Left hindlimb (tissue), 1 donor: ENCODE measurements at regions not wholly inside any gene's neighbourhood (a gene's known extent, or its start where the extent isn't known, plus 50 kb on each side); places are given as distances from the start of the nearest gene placed in this dataset.

ENCODE experiments used
- DNase-seq: peaks from one replicate; pipeline ENCODE4 v3.0.0-alpha.2; 2018

DNA sequence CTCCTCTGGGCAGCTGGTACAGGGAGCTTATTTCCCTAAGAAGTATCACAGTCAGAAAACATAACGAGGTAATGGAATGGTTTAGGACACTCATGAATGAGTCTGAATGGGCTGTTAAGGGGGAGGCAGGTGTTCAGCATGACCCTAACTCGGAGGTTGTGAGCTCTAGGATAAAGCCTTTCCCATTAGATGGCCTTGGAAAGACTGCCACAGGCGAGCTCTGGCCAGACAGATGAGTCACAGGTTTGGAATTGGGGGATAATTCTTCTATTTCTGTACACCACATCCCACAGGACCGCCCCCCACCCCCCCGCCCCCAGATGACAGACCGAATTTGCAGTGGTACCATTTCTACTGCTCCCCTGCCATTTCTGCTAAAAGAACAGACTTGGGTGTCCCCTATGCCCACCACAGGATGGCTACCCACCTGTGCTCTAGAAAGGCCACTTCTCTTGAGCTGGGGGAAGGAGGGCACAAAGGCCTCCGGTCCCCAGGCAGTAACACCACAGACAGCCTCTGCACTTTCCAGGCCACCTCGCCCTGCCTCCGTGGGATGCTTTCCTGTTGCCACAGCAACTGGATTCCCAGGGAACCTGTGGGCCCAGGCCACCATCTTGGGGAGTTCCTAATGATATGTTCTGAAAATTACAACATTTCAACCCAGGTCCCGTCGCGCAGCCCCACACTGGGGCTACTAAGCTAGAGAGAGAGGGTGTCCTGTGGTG is 76.7 kb downstream of the TRIM29 start:
- no peak for DNase-seq

DNA sequence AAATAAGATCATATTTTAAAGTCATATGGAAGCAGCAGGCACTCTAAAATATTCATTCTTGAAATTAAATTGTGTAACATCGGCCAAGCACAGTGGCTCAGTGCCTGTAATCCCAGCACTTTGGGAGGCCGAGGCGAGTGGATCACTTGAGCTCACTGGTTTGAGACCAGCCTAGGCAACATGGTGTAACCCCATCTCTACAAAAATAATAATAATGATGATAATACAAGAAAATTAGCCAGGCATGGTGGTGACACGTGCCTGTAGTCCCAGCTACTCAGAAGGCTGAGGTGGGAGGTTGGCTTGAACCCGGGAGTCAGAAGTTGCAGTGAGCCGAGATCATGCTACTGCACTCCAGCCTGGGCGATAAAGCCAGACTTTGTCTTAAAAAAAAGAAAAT is 77.4 kb downstream of the TRIM29 start:
- DNase-seq, result no peak

DNA sequence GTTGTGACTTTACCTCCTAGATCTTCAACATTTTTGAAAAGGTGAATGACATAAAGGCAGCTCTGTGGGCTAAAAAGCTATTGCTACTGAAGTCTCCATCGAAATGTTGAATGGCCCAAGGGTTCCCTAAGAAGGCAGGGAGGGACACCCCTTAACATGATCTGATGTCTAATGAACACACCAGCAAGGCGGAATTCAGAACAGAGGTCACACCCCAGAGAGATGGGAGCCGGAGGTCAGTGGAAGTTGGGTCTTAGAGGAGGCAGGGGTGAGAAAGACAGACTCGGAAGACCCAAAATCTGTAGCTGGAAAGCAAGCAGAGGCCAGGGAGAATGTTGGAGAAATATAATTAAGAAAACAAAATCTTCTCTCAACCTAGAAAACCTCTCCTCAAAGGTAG is 79.0 kb downstream of the TRIM29 start:
- DNase-seq, result no peak

DNA sequence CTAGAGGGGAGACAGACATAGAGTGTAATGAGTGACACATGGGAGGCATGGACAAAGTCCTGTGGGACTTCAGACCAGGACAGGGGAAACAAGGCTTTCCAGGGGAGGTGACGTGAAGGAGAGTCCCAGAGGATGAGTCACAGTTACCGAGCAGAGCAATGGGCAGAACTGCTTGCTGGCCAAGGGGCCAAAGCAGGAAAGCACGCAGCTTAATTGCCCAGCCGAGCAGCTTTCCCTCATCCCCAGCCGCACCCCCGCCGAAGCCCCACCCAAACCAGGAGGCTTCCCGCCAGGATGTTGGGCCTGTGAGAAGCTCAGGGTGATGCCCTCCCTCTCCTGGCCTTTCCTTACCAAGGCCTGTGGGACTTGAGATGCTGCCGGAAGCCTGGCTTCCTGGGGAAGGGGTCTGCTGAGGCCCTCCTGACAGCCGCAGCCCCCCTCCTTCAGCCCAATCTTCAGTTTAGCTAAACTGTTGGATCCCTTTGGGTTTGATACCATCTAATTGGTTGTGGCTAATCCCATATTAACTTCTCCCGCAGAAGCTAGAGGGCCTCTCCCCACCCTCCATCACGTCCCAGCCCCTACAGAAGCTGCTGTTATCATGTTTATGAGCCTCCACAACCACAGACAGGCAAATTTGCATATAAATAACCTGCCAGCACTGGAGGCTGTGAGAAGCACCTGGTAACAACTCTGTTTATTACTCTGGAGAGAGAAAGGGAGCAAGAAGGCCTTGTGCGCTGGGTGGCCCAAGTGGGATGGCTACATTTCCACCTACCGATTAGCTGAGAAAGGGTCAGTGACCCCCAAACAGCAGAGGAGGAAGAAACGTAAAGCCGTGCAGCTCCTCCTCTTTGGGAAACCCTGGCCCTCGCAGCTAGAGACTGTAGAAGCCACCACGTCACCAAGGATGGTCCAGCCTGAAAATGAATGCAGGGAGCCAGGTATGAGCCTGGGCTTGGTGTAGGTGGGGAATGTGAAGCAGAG is 80.0 kb downstream of the TRIM29 start:
- no peak for DNase-seq

DNA sequence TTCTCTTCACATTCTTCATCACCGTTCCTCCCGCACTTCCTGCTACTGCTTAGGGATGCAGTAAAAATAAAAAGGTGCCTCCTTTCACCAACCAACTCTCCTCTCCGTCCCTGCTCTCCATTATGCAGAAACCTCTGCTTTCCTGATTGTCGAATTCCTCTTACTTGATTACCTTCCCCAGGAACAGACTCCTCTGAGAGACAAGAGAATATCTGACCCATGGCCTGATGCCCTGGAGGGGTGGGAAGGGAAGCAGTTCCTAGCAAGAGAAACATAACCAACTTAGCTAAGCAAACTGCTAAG is 80.9 kb downstream of the TRIM29 start:
- DNase-seq, result no peak

DNA sequence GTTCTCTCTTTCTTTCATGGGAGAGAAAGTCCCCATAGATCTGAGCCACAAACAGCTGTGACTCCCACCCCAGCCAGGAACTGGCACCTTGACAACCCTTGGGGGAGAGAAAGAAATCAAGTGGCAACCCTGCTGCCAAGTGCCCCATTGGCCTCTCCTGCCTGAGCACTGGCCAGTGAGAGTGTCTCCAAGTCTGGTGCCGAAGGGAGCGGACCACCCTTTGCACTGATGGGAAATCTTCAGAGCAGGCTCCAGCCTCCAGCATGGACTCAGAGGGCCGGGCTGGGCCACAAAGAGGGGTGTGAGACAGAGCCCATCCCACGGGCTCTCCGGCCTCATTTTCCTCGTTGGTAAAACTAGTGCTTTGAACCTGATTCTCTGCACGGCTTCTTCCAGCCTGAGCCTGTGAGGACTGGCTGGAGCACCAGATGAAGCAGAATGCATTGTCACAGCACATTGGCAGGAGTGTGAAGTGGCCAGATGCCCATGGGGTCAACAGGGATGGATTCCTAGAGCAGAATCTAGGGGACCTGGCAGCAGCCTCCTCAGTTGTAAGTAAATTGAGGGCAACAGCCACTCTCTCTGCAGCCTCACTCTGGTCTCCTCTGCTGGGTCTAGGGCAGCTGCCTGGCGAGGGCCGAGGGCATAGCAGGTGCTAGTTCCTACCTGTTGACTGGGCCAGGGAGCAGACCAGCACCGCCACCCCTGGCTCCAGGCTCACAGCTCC is 81.4 kb downstream of the TRIM29 start:
- DNase-seq, result no peak

DNA sequence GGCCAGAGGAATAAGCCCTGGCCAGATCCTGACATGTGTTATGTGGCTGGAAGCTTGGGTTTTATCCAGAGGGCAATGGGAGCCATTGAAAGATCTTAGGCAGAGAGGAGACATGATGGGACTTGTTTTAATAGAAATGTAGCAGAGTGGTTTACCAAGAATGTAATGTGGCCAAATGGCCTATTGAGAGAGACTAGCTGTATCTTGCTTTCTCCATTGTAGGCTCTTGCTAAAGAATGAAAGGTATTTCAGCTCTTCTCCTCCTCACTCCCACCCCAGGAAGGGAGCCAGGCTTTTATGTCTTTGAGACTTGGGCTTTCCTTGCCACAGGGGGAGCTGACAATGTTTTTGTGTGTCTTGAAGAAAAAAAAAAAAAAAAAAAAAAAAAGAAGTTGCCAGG is 82.3 kb downstream of the TRIM29 start:
- no peak for DNase-seq

DNA sequence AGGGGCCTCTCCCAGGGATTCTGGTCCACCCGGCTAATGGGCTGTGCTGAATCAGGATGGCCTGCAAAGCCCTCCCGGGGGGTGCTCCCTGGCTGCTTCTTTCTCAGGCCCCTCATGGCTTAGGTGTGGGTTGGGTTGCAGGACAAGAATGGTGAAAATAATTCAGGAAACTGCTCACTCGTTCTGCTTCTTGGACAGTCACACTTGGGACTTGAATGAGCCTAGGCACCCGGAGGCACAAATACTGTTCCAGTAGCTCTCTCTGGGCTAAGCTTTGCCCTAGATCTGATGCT is 83.2 kb downstream of the TRIM29 start:
- no peak for DNase-seq

DNA sequence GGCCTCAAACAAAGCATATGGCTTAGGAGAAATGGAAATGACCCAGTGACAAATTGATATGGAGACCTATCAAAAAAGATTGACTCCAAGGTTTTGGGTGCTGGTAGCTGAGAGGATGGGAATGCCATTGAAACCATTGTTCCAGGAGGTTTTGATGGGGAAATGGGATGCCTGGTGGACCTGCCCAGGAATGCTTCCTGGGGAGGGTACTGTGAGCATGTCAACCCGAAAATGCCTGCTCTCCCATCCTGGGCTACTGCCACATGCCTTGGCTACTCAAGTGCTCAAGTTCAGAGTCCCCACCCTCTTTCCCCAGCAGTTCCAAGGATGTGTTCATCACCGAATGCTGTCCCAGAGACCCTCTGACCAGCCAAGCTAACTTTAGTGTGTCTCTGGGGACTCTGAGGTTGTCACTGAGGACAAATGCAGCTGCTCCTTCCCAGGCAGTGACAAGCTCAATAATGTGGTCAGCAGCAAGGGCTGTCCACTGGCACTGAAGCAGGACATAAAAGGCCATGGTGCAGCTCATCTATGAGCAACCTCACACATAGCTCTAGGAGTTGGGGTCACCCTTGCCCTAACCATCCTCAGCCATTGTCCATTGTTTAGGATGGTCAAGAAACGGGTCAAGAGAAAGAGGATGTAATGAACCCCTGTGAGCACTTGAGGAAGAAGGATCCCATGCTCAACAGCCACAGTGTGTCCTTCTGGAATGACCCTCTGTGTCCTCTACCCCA is 83.7 kb downstream of the TRIM29 start:
- DNase-seq, result no peak

DNA sequence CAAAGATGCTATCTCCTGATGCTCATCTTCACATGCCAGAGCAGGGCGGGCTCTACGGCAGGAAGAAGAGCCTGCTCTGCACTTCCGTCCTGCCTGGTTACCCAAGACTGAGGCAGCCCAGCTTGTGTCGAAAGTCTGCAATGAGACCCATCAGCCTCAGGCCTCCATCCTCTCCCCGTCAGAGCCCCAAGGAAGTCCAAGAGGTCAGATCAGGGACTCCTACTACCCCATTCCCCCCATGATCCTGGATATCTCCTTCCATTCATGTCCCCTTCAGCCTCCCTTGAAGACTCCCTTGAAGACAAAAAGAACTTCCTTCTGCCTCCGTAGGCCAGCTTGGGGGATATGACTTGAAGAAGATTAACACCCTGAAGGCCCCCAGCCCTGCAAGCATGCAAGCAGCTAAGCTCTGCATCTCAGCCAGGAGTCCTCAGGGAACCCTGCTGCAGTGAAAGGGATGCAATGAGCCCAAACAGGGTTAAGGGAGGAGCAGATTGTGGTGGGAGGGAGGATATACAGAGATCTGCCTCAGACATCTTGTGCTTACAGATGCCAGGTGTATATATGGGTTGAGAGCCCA is 85.6 kb downstream of the TRIM29 start:
- DNase-seq, result no peak

DNA sequence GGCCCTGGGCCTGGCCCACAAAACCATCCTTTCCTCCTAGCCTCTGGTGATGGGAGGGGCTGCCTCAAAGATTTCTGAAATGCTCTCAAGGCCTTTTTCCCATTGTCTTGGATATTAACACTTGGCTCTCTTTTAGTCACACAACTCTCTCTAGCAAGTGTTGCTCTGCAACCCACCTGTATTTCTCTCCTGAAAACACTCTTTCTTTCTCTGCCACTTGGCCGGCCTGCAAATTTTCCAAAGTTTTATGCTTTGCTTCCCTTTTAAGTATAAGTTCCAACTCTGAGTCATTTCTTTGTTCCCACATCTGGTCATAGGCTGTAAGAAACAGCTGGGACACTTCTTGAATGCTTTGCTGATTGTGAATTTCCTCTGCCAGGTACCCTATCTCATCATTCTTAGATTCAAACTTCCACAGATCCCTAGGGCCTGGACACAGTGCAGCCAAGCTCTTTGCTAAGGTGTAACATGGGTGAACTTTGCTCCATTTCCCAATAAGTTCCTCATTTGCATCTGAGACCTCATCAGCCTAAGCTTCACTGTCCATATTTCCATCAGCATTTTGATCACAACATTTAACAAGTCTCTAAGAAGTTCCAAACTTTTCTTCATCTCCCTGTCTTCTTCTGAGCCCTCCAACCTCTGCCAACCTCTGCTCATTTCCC is 93.8 kb downstream of the TRIM29 start:
- DNase-seq, result no peak

DNA sequence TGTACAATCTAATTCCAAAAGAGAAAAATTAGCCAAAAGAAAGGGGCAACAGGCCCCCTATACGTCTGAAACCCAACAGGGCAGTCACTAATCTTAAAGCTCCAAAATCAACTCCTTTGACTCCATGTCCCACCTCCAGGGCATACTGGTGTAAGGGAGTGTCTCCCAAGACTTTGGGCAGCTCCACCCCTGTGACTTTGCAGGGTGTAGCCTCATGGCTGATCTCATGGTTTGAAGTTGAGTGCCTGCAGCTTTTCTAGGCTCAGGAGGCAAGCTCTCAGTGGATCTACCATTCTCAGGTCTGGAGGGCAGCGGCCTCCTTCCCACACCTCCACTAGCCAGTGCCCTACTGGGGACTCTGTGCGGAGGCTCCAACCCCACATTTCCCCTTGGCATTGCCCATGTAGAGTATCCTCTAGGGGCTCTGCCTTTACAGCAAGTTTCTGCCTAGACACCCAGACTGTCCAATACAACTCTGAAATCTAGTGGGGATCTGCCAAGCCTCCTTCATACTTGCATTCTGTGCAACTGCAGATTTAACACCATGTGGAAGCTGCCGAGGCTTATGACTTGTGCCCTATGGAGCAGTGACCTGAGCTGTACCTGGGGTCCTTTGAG is 94.5 kb downstream of the TRIM29 start:
- no peak for DNase-seq

DNA sequence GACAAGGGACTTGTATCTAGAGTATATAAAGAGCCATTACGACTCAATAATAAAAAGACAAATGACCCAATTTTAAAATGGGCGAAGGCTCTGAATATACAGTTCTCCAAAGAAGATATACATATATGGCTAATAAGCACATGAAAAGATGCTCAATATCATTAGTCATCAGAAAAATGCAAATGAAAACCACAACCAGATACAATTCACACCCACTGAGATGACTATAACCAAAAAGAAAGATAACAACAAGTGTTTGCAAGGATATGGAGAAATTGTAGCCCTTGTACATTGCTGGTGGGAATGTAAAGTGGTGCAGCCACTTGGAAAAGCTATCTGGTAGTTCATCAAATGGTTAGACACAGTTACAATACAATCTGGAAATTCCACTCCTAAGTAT is 96.3 kb downstream of the TRIM29 start:
- DNase-seq, result no peak

DNA sequence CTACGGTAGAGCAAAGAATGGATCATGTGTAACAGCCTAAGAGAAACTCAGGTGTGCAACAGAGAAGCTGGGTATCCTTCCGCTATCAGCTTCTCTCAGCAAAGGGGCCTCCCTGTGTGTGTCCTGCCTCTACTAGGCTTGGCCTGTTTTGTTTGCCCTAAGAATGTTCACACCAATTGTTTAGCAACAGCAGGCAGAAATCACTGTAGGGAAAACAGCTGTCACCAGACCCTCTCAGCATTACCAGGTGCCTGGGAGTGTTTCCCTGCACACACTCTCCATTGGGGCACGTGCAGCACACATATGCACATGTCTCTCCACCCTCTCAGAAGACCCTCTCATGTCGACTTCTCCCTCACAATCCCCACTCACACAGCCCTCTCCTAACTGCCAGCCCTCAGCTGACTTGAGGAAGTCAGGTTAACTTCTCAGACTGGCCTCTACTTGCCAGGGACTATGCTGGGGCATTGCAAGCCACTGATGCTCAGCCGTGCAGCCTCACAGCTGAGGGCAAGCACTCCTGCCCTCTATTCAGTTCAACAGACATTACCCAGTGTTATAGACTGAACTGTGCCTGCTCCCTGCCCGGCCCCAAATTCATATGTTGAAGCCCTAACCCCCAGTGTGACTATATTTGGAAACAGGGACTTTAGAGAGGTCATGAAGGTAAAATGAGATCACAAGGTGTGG is 97.6 kb downstream of the TRIM29 start:
- no peak for DNase-seq

DNA sequence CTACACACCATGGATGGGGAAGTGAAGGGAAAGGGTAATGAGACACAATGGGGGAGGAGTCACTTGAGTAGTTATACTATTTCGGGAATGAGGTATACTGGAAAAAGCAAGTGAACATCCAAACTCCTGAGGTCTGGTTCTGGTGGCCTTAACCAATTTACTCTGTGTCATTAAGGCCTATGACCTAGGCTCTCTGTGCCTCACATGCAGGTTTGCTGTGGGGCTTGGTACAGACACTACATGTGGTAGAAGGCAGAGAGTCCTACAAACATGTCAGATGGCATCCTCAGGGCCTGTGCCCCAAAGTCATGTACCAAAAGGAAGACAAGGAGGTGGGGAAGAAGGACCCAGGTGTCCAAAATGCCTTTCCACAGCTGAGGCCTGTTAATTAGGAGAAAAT is 98.9 kb downstream of the TRIM29 start:
- no peak for DNase-seq

DNA sequence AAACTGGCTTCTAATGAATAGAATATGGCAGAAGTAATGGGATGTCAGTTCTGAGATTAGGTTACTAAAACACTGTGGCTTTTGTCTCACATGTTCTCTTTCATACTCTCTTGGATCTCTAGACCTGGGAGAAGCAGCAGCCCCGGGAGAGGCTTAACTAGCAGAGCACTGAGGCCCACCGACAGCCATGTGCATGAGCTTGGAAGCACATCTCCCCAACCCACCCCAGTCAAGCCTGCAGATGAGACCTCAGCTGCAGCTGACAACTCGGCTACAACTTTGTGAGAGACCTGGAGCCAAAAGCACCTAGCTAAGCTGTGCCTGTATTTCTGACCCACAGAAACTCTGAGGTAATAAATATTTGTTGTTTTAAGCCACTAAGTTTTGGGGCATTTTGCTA is 100.8 kb downstream of the TRIM29 start:
- DNase-seq, result no peak

DNA sequence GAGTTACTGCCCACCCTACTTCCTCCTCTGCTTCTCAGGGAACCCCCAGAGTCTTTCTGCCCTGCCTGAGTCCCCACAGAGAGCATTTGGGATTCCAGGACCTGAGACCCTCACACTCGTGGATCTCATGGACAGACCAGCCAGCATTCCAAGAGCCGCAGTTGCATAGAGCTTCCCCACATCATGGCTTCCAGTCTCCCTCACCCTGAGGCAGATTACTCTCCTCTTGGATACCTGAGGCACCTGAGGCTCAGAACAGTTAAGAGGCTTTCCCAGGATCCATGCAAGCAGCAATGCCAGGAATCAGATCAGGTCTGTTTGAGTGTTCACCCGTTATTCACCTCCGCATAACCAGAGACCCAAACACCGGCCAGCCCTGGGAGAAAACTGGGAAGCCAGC is 102.2 kb downstream of the TRIM29 start:
- DNase-seq, result no peak

DNA sequence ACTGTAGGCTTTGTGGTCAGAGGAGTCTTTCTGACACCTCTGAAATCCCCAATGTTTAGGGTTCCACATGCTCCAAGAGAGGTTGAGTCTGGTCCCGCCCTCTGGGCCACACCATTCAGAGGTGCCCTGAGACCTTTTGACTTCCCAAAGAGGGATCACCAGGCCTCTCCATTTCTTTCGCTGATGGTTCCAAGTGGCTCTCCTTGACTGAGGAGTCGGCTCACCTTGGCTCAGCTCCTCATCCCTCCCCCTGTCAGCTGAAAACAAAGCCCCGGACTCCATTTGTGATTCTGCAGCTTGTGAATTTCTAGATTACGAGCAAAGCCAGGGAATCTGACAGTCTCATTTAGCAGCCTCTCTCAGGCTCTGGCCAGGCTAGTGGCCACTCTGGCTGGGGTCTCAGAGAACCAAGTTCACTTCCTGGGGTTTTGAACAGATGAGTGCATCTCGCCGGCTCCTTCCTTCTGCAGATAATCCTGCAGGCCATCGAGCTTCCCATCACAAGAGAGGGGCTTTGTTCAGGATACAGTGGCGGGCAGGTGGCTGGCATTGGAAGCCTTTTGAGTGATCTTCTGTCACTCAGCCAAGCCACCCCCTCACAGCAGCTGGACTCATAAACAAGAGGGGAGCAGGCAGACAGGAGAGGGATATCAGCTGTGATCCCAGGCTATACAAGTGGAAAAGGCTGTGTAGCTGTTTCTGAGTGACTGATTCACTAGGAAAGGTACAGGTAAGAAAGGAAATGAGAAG is 102.9 kb downstream of the TRIM29 start:
- DNase-seq, result peak; percentile 76

DNA sequence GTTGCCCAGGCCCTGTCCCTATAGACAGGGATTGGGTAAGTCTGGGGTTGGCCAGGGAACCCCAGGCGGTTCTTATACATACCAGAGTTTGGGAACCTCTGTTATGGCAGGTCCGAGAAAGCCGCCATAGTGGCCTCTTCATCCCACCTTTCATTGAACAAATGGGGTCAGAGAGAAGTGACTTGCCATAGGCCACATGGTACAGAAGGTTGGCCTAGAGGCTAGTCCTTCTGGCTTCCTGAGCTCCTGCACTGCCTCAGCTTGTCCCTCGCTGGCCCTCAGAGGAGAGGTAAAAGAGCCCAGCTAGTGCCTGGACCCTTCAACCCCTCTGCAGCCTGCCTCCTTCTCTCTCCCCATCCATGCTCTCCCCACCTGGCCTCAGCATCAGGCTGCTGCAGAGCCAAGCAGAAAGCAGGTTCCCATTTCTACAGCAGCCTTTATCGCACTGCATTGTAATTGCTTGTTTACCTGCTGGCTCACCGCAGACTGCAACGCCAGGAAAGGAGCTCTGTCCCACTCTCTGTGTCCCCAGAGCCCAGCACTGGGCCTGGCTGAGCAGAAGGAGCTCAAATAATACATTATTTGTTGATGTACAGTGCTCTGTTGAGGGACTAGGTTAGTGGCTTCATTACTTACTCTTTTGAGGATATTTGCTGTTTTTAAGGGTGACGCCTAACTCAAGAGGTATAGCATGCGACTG is 103.6 kb downstream of the TRIM29 start:
- DNase-seq, result no peak
